DMS 273 (cell line): ENCODE measurements at regions not wholly inside any gene's neighbourhood (a gene's known extent, or its start where the extent isn't known, plus 50 kb on each side); places are given as distances from the start of the nearest gene placed in this dataset.
"Not testable (repeated sequence)": the region's sequence is repeated elsewhere in the genome, so short reads cannot be mapped to it uniquely, and the experiment has no call there.

Experiments used
- DNase-seq: peaks from one replicate; lab custom pipeline; 2025; ENCODE audit not compliant: unreplicated experiment; lab: John Stamatoyannopoulos, UW

- not testable (repeated sequence) for DNase-seq
Measured at GRCh38 chr2:111439237-111439636, 318.5 kb downstream of the BCL2L11 start.

DNA sequence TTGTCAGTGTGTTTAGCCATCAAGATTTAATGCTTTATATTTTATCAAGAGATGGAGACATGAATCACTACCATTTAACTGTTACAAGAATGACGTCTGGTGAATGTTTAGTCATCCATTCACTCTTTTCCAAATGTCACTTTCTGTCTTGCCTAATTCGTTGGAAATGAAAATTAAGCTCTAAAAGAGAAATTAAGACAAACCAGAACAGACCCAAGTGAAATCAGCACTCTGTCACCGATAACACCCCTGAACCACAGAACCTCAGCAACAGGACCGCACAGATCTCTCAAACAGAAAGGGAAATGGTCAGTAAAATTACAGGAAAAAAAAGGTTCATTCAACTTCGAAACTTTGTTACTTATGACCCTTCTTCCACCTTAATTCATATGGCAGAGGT is 320.9 kb downstream of the BCL2L11 start:
- not testable (repeated sequence) for DNase-seq

DNA sequence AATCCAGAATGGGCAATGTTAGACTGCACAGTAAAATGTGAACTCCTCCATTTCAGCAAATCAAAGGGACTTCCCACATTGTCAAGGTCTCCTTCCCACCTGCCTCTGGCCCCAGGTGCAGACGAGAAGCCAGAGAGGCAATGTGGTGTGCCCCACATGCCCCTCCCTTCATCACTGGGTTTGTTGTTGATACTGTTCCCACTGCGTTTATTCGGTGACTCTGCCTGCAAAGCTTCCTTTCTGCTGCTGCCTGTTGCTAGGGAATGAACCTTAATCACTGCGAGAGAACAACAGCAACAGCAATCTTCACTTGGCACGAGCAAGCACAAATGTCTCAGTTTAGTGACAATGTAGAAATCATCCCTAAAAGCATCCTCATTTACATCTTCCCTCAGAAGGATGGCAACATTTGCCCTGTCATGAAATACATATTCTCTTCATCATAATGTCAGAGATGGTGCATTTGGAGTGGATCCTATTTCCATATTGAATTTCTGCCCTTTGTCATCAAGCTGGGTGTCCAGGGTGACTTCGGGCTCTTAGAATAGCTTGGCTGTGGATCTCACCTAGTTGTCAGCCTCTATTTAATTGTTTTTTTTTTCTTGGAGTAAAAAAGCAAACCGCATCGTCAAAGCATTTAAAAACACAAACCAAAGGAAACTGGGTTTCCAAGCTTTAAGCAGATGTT is 322.2 kb downstream of the BCL2L11 start:
- DNase-seq = not testable (repeated sequence)

- not testable (repeated sequence) for DNase-seq
Measured at GRCh38 chr2:111444516-111444915, 323.8 kb downstream of the BCL2L11 start.

GRCh38 chr2:111445191-111445929 is 324.6 kb downstream of the BCL2L11 start:
- not testable (repeated sequence) for DNase-seq

- not testable (repeated sequence) for DNase-seq
Measured at GRCh38 chr2:111445941-111446340, 325.2 kb downstream of the BCL2L11 start.

- DNase-seq = not testable (repeated sequence)
Measured at GRCh38 chr2:111447482-111447881, 326.8 kb downstream of the BCL2L11 start.

- not testable (repeated sequence) for DNase-seq
Measured at GRCh38 chr2:111448796-111449195, 328.1 kb downstream of the BCL2L11 start.

GRCh38 chr2:111450526-111450925 is 329.8 kb downstream of the BCL2L11 start:
- DNase-seq = not testable (repeated sequence)

DNA sequence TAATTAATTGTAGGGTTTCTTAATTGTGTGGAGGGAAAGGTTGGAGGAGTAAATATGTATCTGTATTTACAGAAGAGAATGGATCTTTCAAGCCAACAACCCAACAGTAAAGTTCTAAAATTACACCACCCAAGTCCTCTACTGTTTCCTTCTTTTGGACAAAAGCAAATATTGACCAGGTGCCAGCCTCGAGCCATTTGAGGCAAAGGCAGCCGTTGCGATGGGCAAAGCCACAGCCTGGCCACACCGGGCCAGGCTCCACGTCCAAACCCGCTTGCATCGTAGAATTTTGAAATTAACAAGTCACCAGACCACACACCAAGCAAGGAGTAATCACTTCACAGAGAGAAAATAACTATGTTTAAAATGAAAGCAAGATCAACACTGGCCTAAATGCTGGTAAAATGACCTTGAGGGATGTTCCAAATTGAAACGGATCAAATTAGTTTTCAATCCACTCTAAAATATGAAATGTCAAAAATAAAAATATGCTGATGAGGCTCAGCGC is 331.0 kb downstream of the BCL2L11 start:
- not testable (repeated sequence) for DNase-seq

GRCh38 chr2:111452208-111452607 is 331.5 kb downstream of the BCL2L11 start:
- DNase-seq = not testable (repeated sequence)

GRCh38 chr2:111453308-111453707 is 332.6 kb downstream of the BCL2L11 start:
- DNase-seq = not testable (repeated sequence)

- not testable (repeated sequence) for DNase-seq
Measured at GRCh38 chr2:111453816-111454215, 333.1 kb downstream of the BCL2L11 start.

- DNase-seq = not testable (repeated sequence)
Measured at GRCh38 chr2:111454404-111454803, 333.7 kb downstream of the BCL2L11 start.

- not testable (repeated sequence) for DNase-seq
Measured at GRCh38 chr2:111455016-111456015, 334.6 kb downstream of the BCL2L11 start.

DNA sequence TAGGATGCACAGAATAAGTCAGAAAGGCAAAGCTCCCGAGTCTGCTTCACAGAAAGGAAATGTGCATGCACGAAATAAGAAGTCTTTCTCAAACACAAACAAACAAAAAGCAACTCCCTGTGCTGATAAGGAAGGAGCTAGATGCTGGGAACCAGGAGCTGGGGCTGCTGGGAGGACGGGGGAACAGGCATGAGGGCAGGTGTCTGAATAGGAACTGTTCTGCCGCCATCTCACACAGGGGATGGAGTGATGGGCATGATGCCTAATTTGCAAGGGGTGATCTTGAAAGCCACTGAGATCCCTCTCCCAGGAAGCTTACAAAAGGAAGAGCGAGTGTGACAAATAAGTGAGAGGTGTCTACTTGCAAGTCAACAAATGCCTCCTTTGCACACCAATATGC is 336.5 kb downstream of the BCL2L11 start:
- not testable (repeated sequence) for DNase-seq

DNA sequence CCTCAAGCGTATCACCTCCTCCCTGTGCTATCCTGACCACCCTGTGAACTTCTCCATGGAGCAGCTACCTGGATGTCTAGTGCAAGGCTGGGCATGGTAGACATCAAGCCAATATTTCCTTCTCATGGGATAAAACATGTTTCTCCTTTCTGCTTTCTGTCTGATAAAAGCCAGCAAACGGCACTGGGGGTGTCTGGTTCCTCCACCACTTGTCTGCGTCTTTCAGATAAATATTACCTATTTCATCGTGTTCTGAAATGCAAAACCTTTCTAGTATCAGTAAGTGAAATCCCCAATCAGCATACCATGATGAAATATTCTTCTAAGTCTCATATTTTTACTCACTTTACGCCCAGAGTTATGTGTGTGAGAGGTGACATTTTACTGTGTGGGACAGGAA is 340.2 kb downstream of the BCL2L11 start:
- DNase-seq = not testable (repeated sequence)

DNA sequence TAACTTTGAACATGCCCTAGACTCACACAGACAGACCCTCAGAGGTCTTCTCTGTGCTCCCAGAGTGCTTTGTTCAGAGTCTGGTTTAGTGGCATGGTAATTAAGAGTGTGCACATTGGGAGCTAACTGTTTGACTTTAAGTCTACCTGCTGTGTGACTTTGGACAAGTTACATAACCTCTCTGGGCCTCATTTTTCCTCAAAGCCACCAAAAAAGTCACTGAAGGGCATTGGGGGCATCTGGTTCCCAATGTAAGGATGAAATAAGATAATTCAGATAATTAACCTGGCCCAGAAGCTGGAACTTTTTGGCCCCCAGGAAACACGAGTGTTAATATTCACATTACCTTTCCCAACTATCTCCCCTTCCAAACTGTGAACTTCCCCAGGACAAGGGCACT is 341.1 kb downstream of the BCL2L11 start:
- DNase-seq = not testable (repeated sequence)

DNA sequence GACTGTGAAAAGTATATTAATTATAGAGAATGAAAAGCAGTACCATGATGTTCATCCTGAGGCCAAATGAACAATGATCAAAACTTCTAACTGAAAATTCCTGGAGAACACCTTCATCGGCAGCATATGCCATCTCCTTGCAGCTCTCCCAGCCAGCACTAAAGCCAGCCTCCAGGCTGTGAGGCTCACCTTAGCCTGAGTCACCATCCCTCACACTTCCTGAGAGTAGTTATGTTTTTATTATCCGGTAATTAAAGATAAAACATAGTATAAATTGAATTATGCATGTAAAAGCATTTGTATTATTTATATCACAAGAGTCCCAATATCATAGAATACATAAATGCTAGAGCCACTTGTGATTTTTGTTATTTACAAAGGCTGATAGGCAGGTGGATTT is 341.9 kb downstream of the BCL2L11 start:
- not testable (repeated sequence) for DNase-seq

- not testable (repeated sequence) for DNase-seq
Measured at GRCh38 chr2:111463238-111463848, 342.6 kb downstream of the BCL2L11 start.
